ENCODE measurements at regions not wholly inside any gene's neighbourhood (a gene's known extent, or its start where the extent isn't known, plus 50 kb on each side); places are given as distances from the start of the nearest gene placed in this dataset.
"Not testable (repeated sequence)": the region's sequence is repeated elsewhere in the genome, so short reads cannot be mapped to it uniquely, and the experiment has no call there.

GRCh38 chr6:147651-148050, 144.6 kb upstream of the DUSP22 start:
- TF ChIP-seq CTCF, POLR2AphosphoS5 (IDR thresholded peaks at IDR 0.05): not testable (repeated sequence)

Data from breast epithelium (tissue), 3 donors.